Suprapubic skin (tissue), 4 donors: ENCODE measurements at regions not wholly inside any gene's neighbourhood (a gene's known extent, or its start where the extent isn't known, plus 50 kb on each side); places are given as distances from the start of the nearest gene placed in this dataset.

Experiments
- EP300 ChIP-seq: sonication (generic); formaldehyde crosslinking; IDR thresholded peaks from one replicate; pipeline ENCODE4 v1.6.1; 2017; ENCODE audit warnings: antibody characterized with exemption
- POLR2A ChIP-seq, 2 donors: fragments of 450-650 bp; IDR thresholded peaks; one replicate each; pipeline ENCODE4 v1.6.1; 2017; ENCODE audit warnings: antibody characterized with exemption in 2 of 2, mild to moderate bottlenecking in 2 of 2, moderate library complexity in 2 of 2
- POLR2AphosphoS5 ChIP-seq, 3 donors: sonication (generic); formaldehyde crosslinking; IDR thresholded peaks; one replicate each; pipeline ENCODE4 v1.6.1; 2017; ENCODE audit warnings: antibody characterized with exemption in 3 of 3
- TF ChIP-seq, protein P1 (sequence below), 2 donors: fragments of 200-600 bp in 1 of 2; fragments of 450-650 bp in 1 of 2; sonication (generic) in 1 of 2; IDR thresholded peaks; one replicate each; pipeline ENCODE4 v1.5.1; 2016 to 2019; ENCODE audit warnings: antibody characterized with exemption in 2 of 2, mild to moderate bottlenecking in 1 of 2, moderate library complexity in 1 of 2

DNA sequence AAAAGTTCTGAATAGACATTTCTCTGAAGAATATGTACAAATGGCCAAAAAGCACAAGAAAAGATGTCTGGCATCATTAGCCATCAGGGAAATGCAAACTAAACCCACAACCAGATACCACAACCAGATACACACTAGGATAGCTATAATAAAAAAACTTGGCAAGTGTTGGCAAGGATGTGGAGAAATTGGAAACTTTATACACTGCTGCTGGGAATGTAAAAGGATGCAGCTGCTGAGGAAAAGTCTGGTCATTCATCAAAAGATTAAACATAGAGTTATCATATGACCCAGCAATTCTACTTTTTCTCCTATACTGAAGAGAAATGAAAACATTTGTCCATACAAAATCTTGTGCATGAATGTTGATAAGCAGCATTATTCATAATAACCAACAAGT is 92.3 kb downstream of the UCHL1 start:
- TF ChIP-seq, protein P1, sequence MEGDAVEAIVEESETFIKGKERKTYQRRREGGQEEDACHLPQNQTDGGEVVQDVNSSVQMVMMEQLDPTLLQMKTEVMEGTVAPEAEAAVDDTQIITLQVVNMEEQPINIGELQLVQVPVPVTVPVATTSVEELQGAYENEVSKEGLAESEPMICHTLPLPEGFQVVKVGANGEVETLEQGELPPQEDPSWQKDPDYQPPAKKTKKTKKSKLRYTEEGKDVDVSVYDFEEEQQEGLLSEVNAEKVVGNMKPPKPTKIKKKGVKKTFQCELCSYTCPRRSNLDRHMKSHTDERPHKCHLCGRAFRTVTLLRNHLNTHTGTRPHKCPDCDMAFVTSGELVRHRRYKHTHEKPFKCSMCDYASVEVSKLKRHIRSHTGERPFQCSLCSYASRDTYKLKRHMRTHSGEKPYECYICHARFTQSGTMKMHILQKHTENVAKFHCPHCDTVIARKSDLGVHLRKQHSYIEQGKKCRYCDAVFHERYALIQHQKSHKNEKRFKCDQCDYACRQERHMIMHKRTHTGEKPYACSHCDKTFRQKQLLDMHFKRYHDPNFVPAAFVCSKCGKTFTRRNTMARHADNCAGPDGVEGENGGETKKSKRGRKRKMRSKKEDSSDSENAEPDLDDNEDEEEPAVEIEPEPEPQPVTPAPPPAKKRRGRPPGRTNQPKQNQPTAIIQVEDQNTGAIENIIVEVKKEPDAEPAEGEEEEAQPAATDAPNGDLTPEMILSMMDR (IDR thresholded peaks at IDR 0.05) = no peak
- TF ChIP-seq POLR2A (IDR thresholded peaks at IDR 0.05) = no peak
- TF ChIP-seq POLR2AphosphoS5 (IDR thresholded peaks at IDR 0.05) = no peak
- no peak for TF ChIP-seq EP300
